NB4 (cell line): ENCODE measurements at regions not wholly inside any gene's neighbourhood (a gene's known extent, or its start where the extent isn't known, plus 50 kb on each side); places are given as distances from the start of the nearest gene placed in this dataset.

Experiments
- CTCF ChIP-seq: IDR thresholded peaks from one replicate; pipeline ENCODE4 v1.5.1; 2012; ENCODE audit warnings: low read depth, low read length
- MAX ChIP-seq: IDR thresholded peaks from 2 replicates; pipeline ENCODE4 v1.6.1; 2011; ENCODE audit warnings: low read depth, low read length

- no peak for TF ChIP-seq CTCF
- TF ChIP-seq MAX, result no peak
These were observed 1379.4 kb upstream of the ACVR2A start for GRCh38 chr2:146465460-146465859.
